Left ventricle myocardium inferior (tissue), 1 donor: ENCODE measurements at regions not wholly inside any gene's neighbourhood (a gene's known extent, or its start where the extent isn't known, plus 50 kb on each side); places are given as distances from the start of the nearest gene placed in this dataset.

Source experiments
- DNase-seq: peaks from one replicate; pipeline ENCODE4 v3.0.0-alpha.2; 2020
- H3K27ac ChIP-seq: fragments of 200-600 bp; replicated peaks from 2 replicates; pipeline ENCODE4 v1.8.0; 2021
- H3K27me3 ChIP-seq: fragments of 200-600 bp; 2 replicates; pipeline ENCODE4 v1.8.0; 2021; ENCODE audit warnings: low read depth
- H3K36me3 ChIP-seq: fragments of 200-600 bp; 2 replicates; pipeline ENCODE4 v1.8.0; 2021
- H3K4me1 ChIP-seq: fragments of 200-600 bp; 2 replicates; pipeline ENCODE4 v1.8.0; 2021
- H3K4me3 ChIP-seq: fragments of 200-600 bp; 2 replicates; pipeline ENCODE4 v1.8.0; 2021; ENCODE audit warnings: mild to moderate bottlenecking, moderate library complexity
- H3K9me3 ChIP-seq: fragments of 200-600 bp; replicated peaks from 2 replicates; pipeline ENCODE4 v1.8.0; 2021
- CTCF ChIP-seq: fragments of 200-600 bp; IDR thresholded peaks from 2 replicates; pipeline ENCODE4 v1.8.0; 2021; ENCODE audit warnings: antibody characterized with exemption, mild to moderate bottlenecking, borderline replicate concordance
- intact Hi-C: fragments of 100-400 bp; cut with micrococcal nuclease; formaldehyde crosslinking; loops from one replicate; pipeline ENCODE4 v1.11.0; 2022
- donor health status: DM: no; HTN: yes; CAD: no; lungs with severe emphysema.

- Histone ChIP-seq H3K4me3 (no peak overlapping the region), H3K27me3 (no peaks in the 10 kb centered on the region), H3K36me3 (no peaks in the 10 kb centered on the region), H3K9me3 (peaks cover 5% of the 10 kb centered on the region), H3K4me1 (peaks cover 3% of the 10 kb centered on the region), H3K27ac (no peak overlapping the region)
- no peak for DNase-seq
- TF ChIP-seq CTCF = no peak
- intact Hi-C loops = no loop called here
Measured at GRCh38 chr3:34969513-34969912, 669.8 kb upstream of the ARPP21 start.

- DNase-seq = no peak
- no peak for TF ChIP-seq CTCF
- Histone ChIP-seq H3K9me3 (peaks cover 31% of the 10 kb centered on the region), H3K36me3 (no peaks in the 10 kb centered on the region), H3K27me3 (no peaks in the 10 kb centered on the region), H3K4me3 (no peak overlapping the region), H3K4me1 (peaks cover 3% of the 10 kb centered on the region), H3K27ac (no peak overlapping the region)
- intact Hi-C loops = no loop called here
Measured at GRCh38 chr3:34972481-34972880, 666.8 kb upstream of the ARPP21 start.

- Histone ChIP-seq H3K27me3 (no peaks in the 10 kb centered on the region), H3K36me3 (no peaks in the 10 kb centered on the region), H3K27ac (no peak overlapping the region), H3K9me3 (peaks cover 31% of the 10 kb centered on the region), H3K4me1 (peaks cover 3% of the 10 kb centered on the region), H3K4me3 (no peak overlapping the region)
- no peak for DNase-seq
- intact Hi-C loops = no loop called here
- TF ChIP-seq CTCF = no peak
Measured at GRCh38 chr3:34973586-34973985, 665.7 kb upstream of the ARPP21 start.

GRCh38 chr3:34983631-34984030, 655.7 kb upstream of the ARPP21 start:
- no peak overlapping the region for H3K4me3 ChIP-seq
- H3K36me3 ChIP-seq = no peaks in the 10 kb centered on the region
- H3K4me1 ChIP-seq = no peaks in the 10 kb centered on the region
- no peak overlapping the region for H3K27ac ChIP-seq
- DNase-seq = no peak
- intact Hi-C loops = no loop called here
- no peaks in the 10 kb centered on the region for H3K9me3 ChIP-seq
- no peaks in the 10 kb centered on the region for H3K27me3 ChIP-seq
- TF ChIP-seq CTCF = no peak

- Histone ChIP-seq H3K9me3 (peaks cover 12% of the 10 kb centered on the region), H3K36me3 (no peaks in the 10 kb centered on the region), H3K27ac (no peak overlapping the region), H3K4me3 (no peak overlapping the region), H3K4me1 (no peaks in the 10 kb centered on the region), H3K27me3 (no peaks in the 10 kb centered on the region)
- no peak for TF ChIP-seq CTCF
- DNase-seq = no peak
- intact Hi-C loops = no loop called here
Measured at GRCh38 chr3:34988296-34988695, 651.0 kb upstream of the ARPP21 start.
